ENCODE measurements at regions not wholly inside any gene's neighbourhood (a gene's known extent, or its start where the extent isn't known, plus 50 kb on each side); places are given as distances from the start of the nearest gene placed in this dataset.
"Not testable (repeated sequence)": the region's sequence is repeated elsewhere in the genome, so short reads cannot be mapped to it uniquely, and the experiment has no call there.

GRCh38 chr22:11620921-11621762 is 3906.8 kb upstream of the OR11H1 start:
- H3K9ac ChIP-seq (ENCODE audit: low read depth in 1 of 2, low read length in 2 of 2); H3K4me1 ChIP-seq (ENCODE audit: control insufficient read depth in 4 of 4, insufficient read depth in 4 of 4, low read length in 3 of 4); DNase-seq (ENCODE audit: low spot score); H3K27me3 ChIP-seq (ENCODE audit: control insufficient read depth in 4 of 4, insufficient read depth in 4 of 4, low read length in 3 of 4); H3K36me3 ChIP-seq (ENCODE audit: control insufficient read depth in 4 of 4, insufficient read depth in 3 of 4, low read depth in 1 of 4, low read length in 3 of 4); H3K4me3 ChIP-seq (ENCODE audit: low read depth in 1 of 3, low read length in 3 of 3); H3K27ac ChIP-seq (ENCODE audit: low read depth in 1 of 2, low read length in 2 of 2): not testable (repeated sequence)
- WGBS: 80% methylated on average over 32 of the region's 32 CpGs
- H3K9me3 ChIP-seq (ENCODE audit: control insufficient read depth in 4 of 4, low read length in 3 of 4): peaks cover 1 to 10% (median 5%) of the 10 kb centered on the region in 4 donors

DNA sequence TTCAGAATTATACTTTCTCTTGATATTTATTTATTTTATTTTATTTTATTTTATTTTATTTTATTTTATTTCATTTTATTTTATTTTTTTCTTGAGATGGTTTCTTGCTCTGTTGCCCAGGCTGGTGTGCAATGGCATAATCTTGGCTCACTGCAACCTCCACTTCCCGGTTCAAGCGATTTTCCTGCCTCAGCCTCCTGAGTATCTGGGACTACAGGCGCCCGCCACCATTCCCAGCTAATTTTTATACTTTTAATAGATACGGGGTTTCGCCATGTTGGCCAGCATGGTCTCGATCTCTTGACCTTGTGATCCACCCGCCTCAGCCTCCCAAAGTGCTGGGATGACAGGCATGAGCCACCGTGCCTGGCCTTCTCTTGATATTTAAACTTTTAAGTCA is 3905.2 kb upstream of the OR11H1 start:
- not testable (repeated sequence) for H3K4me3 ChIP-seq (ENCODE audit: low read depth in 1 of 3, low read length in 3 of 3); H3K27ac ChIP-seq (ENCODE audit: low read depth in 1 of 2, low read length in 2 of 2); H3K4me1 ChIP-seq (ENCODE audit: control insufficient read depth in 4 of 4, insufficient read depth in 4 of 4, low read length in 3 of 4); H3K36me3 ChIP-seq (ENCODE audit: control insufficient read depth in 4 of 4, insufficient read depth in 3 of 4, low read depth in 1 of 4, low read length in 3 of 4); DNase-seq (ENCODE audit: low spot score); H3K9ac ChIP-seq (ENCODE audit: low read depth in 1 of 2, low read length in 2 of 2); H3K27me3 ChIP-seq (ENCODE audit: control insufficient read depth in 4 of 4, insufficient read depth in 4 of 4, low read length in 3 of 4)
- WGBS: 80% methylated on average over 9 of the region's 9 CpGs
- peaks cover 2 to 11% (median 8%) of the 10 kb centered on the region in 4 donors for H3K9me3 ChIP-seq (ENCODE audit: control insufficient read depth in 4 of 4, low read length in 3 of 4)

DNA sequence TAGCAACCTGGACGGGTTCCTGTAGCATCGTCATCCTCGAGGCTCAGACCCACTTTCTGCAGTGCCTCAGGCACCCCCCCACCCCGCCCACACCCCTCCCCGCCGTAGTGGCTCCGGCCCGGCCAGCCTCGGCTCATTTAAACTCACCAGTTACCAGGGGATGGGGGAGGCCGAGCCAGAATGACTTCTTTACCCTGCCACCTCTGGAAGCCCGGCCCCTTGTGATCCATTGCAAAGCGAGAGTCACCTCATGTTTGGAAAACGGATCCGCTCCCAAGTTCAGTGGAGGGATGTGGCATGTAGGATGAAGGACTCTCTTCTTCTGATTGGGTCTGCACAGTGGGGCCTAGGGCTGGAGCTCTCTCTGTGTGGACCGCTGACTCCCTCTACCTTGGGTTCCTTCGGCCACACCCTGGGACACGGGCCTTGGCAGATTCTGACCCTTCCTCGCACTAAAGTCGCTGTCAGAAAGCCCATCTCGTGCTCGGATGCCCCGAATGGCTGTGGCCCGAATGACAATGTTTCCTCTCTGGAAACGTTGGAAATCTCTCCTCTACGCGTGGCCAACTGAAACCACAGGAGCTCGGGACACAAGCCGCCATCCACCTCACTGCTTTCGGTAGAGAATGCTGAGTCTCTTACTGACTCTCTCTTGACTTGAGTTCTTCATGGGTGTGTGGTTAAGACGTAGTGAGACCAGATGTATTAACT is 3902.1 kb upstream of the OR11H1 start:
- H3K36me3 ChIP-seq (ENCODE audit: control insufficient read depth in 4 of 4, insufficient read depth in 3 of 4, low read depth in 1 of 4, low read length in 3 of 4); H3K9ac ChIP-seq (ENCODE audit: low read depth in 1 of 2, low read length in 2 of 2); H3K27ac ChIP-seq (ENCODE audit: low read depth in 1 of 2, low read length in 2 of 2); DNase-seq (ENCODE audit: low spot score); H3K4me1 ChIP-seq (ENCODE audit: control insufficient read depth in 4 of 4, insufficient read depth in 4 of 4, low read length in 3 of 4); H3K27me3 ChIP-seq (ENCODE audit: control insufficient read depth in 4 of 4, insufficient read depth in 4 of 4, low read length in 3 of 4); H3K4me3 ChIP-seq (ENCODE audit: low read depth in 1 of 3, low read length in 3 of 3): not testable (repeated sequence)
- WGBS: 81% methylated on average over 30 of the region's 30 CpGs
- H3K9me3 ChIP-seq (ENCODE audit: control insufficient read depth in 4 of 4, low read length in 3 of 4): peaks cover 2 to 22% (median 17%) of the 10 kb centered on the region in 4 donors

GRCh38 chr22:11626422-11626773 is 3901.6 kb upstream of the OR11H1 start:
- H3K9me3 ChIP-seq (ENCODE audit: control insufficient read depth in 4 of 4, low read length in 3 of 4): peaks cover 2 to 22% (median 17%) of the 10 kb centered on the region in 4 donors
- H3K4me1 ChIP-seq (ENCODE audit: control insufficient read depth in 4 of 4, insufficient read depth in 4 of 4, low read length in 3 of 4): no peaks in the 10 kb centered on the region
- 82% methylated on average over 3 of the region's 3 CpGs for WGBS
- H3K9ac ChIP-seq (ENCODE audit: low read depth in 1 of 2, low read length in 2 of 2): no peak overlapping the region
- H3K36me3 ChIP-seq (ENCODE audit: control insufficient read depth in 4 of 4, insufficient read depth in 3 of 4, low read depth in 1 of 4, low read length in 3 of 4): no peaks in the 10 kb centered on the region
- no peak overlapping the region for H3K4me3 ChIP-seq (ENCODE audit: low read depth in 1 of 3, low read length in 3 of 3)
- no peak for TF ChIP-seq HNF4A (conservative IDR thresholded peaks at IDR 0.05)
- no peak for TF ChIP-seq EGR1 (IDR thresholded peaks at IDR 0.05; ENCODE audit: low read depth in 2 of 2)
- TF ChIP-seq RAD21 (IDR thresholded peaks at IDR 0.05): no peak
- TF ChIP-seq FOXA1 (IDR thresholded peaks at IDR 0.05): no peak
- TF ChIP-seq GABPA (IDR thresholded peaks at IDR 0.05 in 1 of 2, conservative IDR thresholded peaks at IDR 0.05 in 1 of 2): no peak
- H3K27ac ChIP-seq (ENCODE audit: low read depth in 1 of 2, low read length in 2 of 2): no peak overlapping the region
- no peaks in the 10 kb centered on the region for H3K27me3 ChIP-seq (ENCODE audit: control insufficient read depth in 4 of 4, insufficient read depth in 4 of 4, low read length in 3 of 4)
- DNase-seq (ENCODE audit: low spot score): no peak

DNA sequence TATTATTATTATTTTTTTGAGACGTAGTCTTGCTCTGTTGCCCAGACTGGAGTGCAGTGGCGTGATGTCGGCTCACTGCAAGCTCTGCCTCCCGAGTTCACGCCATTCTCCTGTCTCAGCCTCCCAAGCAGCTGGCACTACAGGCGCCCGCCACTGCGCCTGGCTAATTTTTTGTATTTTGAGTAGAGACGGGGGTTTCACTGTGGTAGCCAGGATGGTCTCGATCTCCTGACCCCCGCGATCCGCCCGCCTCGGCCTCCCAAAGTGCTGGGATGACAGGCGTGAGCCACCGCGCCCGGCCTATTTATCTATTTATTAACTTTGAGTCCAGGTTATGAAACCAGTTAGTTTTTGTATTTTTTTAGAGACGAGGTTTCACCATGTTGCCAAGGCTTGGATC is 3901.0 kb upstream of the OR11H1 start:
- H3K27ac ChIP-seq (ENCODE audit: low read depth in 1 of 2, low read length in 2 of 2); H3K9ac ChIP-seq (ENCODE audit: low read depth in 1 of 2, low read length in 2 of 2); DNase-seq (ENCODE audit: low spot score); H3K27me3 ChIP-seq (ENCODE audit: control insufficient read depth in 4 of 4, insufficient read depth in 4 of 4, low read length in 3 of 4); H3K4me3 ChIP-seq (ENCODE audit: low read depth in 1 of 3, low read length in 3 of 3); H3K4me1 ChIP-seq (ENCODE audit: control insufficient read depth in 4 of 4, insufficient read depth in 4 of 4, low read length in 3 of 4); H3K36me3 ChIP-seq (ENCODE audit: control insufficient read depth in 4 of 4, insufficient read depth in 3 of 4, low read depth in 1 of 4, low read length in 3 of 4): not testable (repeated sequence)
- 88% methylated on average over 20 of the region's 20 CpGs for WGBS
- peaks cover 2 to 22% (median 17%) of the 10 kb centered on the region in 4 donors for H3K9me3 ChIP-seq (ENCODE audit: control insufficient read depth in 4 of 4, low read length in 3 of 4)
